ENCODE measurements at regions not wholly inside any gene's neighbourhood (a gene's known extent, or its start where the extent isn't known, plus 50 kb on each side); places are given as distances from the start of the nearest gene placed in this dataset.
"Not testable (repeated sequence)": the region's sequence is repeated elsewhere in the genome, so short reads cannot be mapped to it uniquely, and the experiment has no call there.

DNA sequence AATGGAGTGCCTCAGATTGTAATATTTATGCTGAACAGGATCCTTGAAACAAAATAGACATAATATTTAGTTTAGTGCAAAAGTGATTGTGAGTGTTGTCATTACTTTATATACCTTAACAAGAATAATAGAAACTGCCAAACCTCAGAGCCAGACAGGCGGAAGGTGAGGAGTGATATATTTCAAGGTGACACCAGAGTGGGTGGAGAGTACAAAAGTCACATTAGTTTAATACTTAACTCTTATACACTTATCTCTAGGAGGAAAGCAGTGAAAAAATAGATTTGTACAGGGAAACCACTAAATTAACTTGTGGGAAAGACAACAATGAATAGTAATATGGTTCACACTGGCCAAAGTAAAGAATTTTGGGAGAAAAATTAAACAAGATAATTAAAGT is 342.8 kb upstream of the NDST4 start:
- FAIRE-seq (no peak), DNase-seq (ENCODE audit: insufficient read length, low spot score) (no peak)
- TF ChIP-seq, protein P1, sequence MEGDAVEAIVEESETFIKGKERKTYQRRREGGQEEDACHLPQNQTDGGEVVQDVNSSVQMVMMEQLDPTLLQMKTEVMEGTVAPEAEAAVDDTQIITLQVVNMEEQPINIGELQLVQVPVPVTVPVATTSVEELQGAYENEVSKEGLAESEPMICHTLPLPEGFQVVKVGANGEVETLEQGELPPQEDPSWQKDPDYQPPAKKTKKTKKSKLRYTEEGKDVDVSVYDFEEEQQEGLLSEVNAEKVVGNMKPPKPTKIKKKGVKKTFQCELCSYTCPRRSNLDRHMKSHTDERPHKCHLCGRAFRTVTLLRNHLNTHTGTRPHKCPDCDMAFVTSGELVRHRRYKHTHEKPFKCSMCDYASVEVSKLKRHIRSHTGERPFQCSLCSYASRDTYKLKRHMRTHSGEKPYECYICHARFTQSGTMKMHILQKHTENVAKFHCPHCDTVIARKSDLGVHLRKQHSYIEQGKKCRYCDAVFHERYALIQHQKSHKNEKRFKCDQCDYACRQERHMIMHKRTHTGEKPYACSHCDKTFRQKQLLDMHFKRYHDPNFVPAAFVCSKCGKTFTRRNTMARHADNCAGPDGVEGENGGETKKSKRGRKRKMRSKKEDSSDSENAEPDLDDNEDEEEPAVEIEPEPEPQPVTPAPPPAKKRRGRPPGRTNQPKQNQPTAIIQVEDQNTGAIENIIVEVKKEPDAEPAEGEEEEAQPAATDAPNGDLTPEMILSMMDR (IDR thresholded peaks at IDR 0.05; ENCODE audit: insufficient read depth, missing control alignments): no peak

DNA sequence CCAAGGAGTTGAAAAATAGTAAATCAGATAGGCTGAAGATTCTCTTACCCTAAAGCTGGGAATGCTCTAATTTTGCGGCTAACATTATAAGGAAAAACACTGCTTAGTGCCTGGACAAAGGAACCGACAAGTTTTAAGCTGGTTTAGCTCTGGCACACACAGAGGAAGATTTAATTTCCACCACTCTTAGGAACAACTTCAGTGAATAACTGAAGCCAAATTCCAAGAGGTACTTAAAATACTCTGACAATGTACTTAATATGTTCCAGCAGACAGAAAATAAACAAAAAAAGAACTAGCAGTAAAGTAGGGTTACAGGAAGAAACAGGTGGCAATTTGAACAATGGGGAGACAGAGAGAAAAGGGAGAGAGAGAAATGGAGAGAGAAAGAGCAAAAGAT is 340.8 kb upstream of the NDST4 start:
- TF ChIP-seq, protein P1 (IDR thresholded peaks at IDR 0.05; ENCODE audit: insufficient read depth, missing control alignments): no peak

DNA sequence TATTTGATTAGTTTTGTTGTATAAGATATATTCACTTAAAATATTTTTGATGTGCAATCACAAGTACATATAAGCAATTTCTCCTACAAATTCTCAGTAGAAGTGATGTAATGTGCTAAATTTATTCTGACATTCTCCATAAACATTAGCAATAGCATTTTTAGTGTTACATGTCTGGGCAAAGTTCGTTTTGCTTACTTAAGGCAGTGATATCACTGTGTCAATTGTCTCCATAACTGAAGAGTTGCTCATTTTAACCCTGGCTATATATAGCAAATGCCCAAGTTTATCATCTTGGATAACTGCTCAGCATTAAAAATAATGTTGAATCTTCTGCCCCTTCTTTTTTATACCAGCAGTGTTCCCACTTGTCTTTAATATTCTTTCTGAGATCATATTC is 340.0 kb upstream of the NDST4 start:
- TF ChIP-seq, protein P1 (IDR thresholded peaks at IDR 0.05; ENCODE audit: insufficient read depth, missing control alignments): no peak
- no peak for DNase-seq (ENCODE audit: insufficient read length, low spot score)
- no peak for FAIRE-seq

More for the DNA sequence above, 340.8 kb upstream of the NDST4 start:
- DNase-seq (ENCODE audit: insufficient read length, low spot score): no peak
- FAIRE-seq: no peak

DNA sequence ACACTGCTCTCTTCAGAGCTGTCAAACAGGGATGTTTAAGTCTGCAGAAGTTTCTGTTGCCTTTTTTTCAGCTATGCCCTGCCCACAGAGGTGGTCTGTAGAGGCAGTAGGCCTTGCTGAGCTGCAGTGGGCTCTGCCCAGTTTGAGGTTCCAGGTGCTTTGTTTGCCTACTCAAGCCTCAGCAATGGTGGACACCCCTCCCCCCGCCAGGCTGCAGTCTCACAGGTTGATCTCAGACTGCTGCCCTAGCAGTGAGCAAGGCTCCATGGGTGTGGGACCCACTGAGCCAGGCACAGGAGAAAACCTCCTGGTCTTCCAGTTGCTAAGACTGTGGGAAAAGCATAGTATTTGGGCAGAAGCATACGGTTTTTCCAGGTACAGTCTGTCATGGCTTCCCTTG is 338.8 kb upstream of the NDST4 start:
- FAIRE-seq; DNase-seq (ENCODE audit: insufficient read length, low spot score): not testable (repeated sequence)

DNA sequence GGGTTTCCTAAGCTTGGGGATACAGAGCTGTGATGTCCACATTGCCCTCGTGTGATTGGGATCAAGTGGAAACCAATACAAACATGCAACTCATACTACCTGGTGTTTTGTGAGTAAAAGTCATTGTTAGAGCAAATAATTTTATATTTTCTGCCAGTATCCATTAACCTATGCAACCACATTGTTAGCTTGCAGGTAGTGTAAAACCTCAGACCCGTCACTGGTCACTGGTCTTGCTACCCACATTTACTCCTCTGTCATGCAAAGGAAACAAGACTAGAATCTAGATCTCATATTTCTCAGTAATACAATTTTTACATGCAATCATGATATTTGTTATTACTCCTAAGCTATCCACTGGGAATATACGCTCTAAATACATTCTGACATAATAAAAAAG is 324.3 kb upstream of the NDST4 start:
- FAIRE-seq (no peak), DNase-seq (ENCODE audit: insufficient read length, low spot score) (no peak)
- TF ChIP-seq, protein P1 (IDR thresholded peaks at IDR 0.05; ENCODE audit: insufficient read depth, missing control alignments): no peak

DNA sequence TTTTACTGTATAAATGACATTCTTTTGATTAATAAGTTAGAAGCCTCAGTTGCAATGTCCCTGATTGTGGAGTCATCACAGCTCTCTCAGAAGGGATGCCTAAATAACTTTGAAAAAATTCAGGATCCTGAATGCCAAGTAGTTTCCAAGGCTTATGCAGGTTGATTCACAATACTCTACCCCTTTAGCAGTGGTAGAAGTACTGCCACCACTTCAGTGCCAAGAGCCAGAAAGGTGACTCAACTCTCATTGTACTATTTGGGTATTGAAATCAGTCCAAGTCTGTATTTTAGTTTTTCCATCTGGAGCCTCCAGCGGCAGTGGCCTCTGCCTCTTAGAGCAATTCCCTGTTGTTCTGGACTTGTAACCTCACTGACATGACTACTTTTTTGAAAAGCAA is 320.1 kb upstream of the NDST4 start:
- no peak for FAIRE-seq
- TF ChIP-seq, protein P1 (IDR thresholded peaks at IDR 0.05; ENCODE audit: insufficient read depth, missing control alignments): no peak

DNA sequence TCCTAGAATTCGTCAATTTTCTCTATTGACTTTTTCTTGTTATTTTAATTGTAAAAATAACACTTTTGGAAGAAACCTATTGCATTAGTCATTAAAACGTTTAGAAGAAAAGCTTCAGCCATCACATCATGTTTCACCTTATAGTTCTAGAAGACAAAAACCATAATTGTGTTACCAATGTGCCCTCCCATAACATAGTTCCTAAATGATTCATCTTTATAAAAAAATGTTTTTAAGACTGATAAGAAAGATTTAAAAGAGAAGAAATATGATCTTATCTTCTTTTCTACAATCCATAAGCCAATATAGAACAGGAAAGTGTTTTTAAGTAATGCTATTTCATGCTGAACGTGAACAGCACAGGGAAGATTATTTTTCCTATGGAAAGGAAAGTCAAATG is 316.6 kb upstream of the NDST4 start:
- TF ChIP-seq, protein P1 (IDR thresholded peaks at IDR 0.05; ENCODE audit: insufficient read depth, missing control alignments): no peak
- no peak for FAIRE-seq
- no peak for DNase-seq (ENCODE audit: insufficient read length, low spot score)

More for the DNA sequence above, 320.1 kb upstream of the NDST4 start:
- DNase-seq (ENCODE audit: insufficient read length, low spot score): no peak

DNA sequence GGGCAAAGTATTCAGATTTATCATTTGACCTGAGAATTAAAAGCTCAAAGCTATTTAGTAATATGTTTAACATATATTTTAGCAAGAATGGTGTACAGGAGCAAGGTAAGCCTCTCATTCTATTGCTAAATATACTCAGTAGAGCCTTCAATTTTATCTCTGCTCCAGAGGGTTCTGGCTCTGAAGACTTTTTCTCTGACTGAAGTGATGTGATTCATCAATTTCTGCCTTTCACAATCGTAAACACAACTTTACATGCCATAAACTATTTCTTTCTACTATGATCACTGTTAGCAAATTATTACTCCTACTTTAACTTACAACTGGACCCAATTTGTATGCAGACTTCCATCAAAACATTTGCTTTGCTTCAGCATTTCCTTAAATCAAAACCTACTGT is 315.0 kb upstream of the NDST4 start:
- FAIRE-seq (no peak), DNase-seq (ENCODE audit: insufficient read length, low spot score) (no peak)
- TF ChIP-seq, protein P1 (IDR thresholded peaks at IDR 0.05; ENCODE audit: insufficient read depth, missing control alignments): no peak
